H1 (cell line): ENCODE measurements at regions not wholly inside any gene's neighbourhood (a gene's known extent, or its start where the extent isn't known, plus 50 kb on each side); places are given as distances from the start of the nearest gene placed in this dataset.

Source experiments
- RAD21 ChIP-seq, 2 experiments: IDR thresholded peaks in 1 of 2; conservative IDR thresholded peaks in 1 of 2; 2 replicates each; pipeline ENCODE4 v1.6.1; 2011; ENCODE audit warnings: low read depth in 2 of 2, low read length in 2 of 2, improper control_type of control experiment in 1 of 2, inconsistent platforms in 1 of 2, mild to moderate bottlenecking in 1 of 2, moderate library complexity in 1 of 2
- RNF2 ChIP-seq: fragments of 200-900, 300-1000 bp; sonication (generic); IDR thresholded peaks from 2 replicates; pipeline ENCODE4 v1.7.1; 2016; ENCODE audit warnings: borderline replicate concordance, low read depth, mild to moderate bottlenecking, antibody characterized with exemption, low read length; ENCODE audit not compliant: poor library complexity, severe bottlenecking; ENCODE audit errors: missing control alignments
- SIRT6 ChIP-seq: IDR thresholded peaks from one replicate; pipeline ENCODE4 v1.7.1; 2012; ENCODE audit warnings: low read length, inconsistent platforms

DNA sequence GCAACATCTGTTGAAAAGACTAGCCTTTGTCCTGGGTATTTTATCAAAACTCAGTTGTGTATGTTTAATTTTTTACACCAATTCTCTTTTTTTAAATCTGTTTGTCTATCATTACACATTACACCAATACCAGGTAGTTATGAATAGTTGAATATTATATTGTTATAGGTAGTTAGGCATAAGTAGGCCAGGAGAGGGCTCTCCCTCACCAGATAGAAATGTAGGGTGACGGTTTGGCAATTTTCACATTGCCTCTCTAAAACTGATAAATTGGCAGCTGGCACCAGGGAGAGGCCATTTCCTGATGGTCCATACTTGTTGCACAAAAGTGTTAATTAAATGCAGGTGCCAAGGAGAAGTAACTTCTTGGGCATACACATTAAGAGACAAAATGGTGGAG lies 483.1 kb upstream of the EPHA6 start (continued):
- TF ChIP-seq RNF2 (no peak), SIRT6 (no peak), RAD21 (IDR thresholded peaks at IDR 0.05 in 1 of 2, conservative IDR thresholded peaks at IDR 0.05 in 1 of 2; ENCODE audit: low read depth in 2 of 2, low read length in 2 of 2) (peak; percentile 64 to 67)
